AG04450 (cell line): ENCODE measurements at regions not wholly inside any gene's neighbourhood (a gene's known extent, or its start where the extent isn't known, plus 50 kb on each side); places are given as distances from the start of the nearest gene placed in this dataset.

ENCODE experiments used
- CTCF ChIA-PET: fragments of 300-600, 350-600 bp; formaldehyde crosslinking; extraction: SDS; loops from one replicate; lab custom pipeline; 2022; ENCODE audit warnings: antibody characterized with exemption, inconsistent platforms; lab: Charles Lee
- POLR2A ChIA-PET: fragments of 350-600 bp; formaldehyde crosslinking; extraction: SDS; loops from one replicate; lab custom pipeline; 2021; ENCODE audit warnings: antibody characterized with exemption, inconsistent platforms; lab: Yijun Ruan, JAX
- DNase-seq: peaks from one replicate; pipeline ENCODE4 v3.0.0-alpha.2; 2011; ENCODE audit warnings: low read depth, low spot score
- H3K27ac ChIP-seq: one replicate; pipeline ENCODE4 v1.5.1; 2012; ENCODE audit warnings: low read depth, low read length, control low read depth
- H3K27me3 ChIP-seq: one replicate; pipeline ENCODE4 v1.6.0; 2012; ENCODE audit warnings: low read length; ENCODE audit not compliant: control insufficient read depth, insufficient read depth
- H3K4me3 ChIP-seq: 2 replicates; pipeline ENCODE4 v1.5.1; 2011; ENCODE audit warnings: mild to moderate bottlenecking, low read depth, low read length, control low read depth
- H3K9me3 ChIP-seq: 2 replicates; pipeline ENCODE4 v1.5.1; 2012; ENCODE audit warnings: low read length; ENCODE audit not compliant: control insufficient read depth, insufficient read depth
- TF ChIP-seq, protein P1 (sequence below): IDR thresholded peaks from 2 replicates; pipeline ENCODE4 v1.5.1; 2011; ENCODE audit warnings: low read depth, low read length, control low read depth, inconsistent platforms

DNA sequence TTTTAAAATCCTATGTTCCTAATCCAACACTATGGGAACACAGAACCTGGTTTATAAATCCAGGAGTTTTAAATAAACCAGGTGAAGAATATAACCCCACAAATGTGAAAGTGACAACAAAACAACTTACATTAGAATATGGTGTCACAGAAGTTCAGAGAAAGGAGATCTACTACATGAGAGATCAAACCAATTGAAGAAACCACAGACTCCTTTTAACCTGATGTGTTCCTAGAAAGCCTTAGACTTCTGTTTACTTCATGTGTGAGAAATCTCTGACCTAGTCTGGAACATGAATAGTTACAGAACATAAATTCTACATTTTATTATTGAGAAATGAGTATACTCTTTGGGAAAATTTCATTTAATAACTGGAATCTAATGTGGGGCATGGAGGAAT lies 165.3 kb downstream of the FTCDNL1 start:
- ChIA-PET CTCF (no interaction called here), POLR2A (no interaction called here)
- no peak overlapping the region for H3K4me3 ChIP-seq
- H3K27ac ChIP-seq = no peak overlapping the region
- H3K9me3 ChIP-seq = no peaks in the 10 kb centered on the region
- DNase-seq = no peak
- TF ChIP-seq, protein P1, sequence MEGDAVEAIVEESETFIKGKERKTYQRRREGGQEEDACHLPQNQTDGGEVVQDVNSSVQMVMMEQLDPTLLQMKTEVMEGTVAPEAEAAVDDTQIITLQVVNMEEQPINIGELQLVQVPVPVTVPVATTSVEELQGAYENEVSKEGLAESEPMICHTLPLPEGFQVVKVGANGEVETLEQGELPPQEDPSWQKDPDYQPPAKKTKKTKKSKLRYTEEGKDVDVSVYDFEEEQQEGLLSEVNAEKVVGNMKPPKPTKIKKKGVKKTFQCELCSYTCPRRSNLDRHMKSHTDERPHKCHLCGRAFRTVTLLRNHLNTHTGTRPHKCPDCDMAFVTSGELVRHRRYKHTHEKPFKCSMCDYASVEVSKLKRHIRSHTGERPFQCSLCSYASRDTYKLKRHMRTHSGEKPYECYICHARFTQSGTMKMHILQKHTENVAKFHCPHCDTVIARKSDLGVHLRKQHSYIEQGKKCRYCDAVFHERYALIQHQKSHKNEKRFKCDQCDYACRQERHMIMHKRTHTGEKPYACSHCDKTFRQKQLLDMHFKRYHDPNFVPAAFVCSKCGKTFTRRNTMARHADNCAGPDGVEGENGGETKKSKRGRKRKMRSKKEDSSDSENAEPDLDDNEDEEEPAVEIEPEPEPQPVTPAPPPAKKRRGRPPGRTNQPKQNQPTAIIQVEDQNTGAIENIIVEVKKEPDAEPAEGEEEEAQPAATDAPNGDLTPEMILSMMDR = no peak
- no peaks in the 10 kb centered on the region for H3K27me3 ChIP-seq

DNA sequence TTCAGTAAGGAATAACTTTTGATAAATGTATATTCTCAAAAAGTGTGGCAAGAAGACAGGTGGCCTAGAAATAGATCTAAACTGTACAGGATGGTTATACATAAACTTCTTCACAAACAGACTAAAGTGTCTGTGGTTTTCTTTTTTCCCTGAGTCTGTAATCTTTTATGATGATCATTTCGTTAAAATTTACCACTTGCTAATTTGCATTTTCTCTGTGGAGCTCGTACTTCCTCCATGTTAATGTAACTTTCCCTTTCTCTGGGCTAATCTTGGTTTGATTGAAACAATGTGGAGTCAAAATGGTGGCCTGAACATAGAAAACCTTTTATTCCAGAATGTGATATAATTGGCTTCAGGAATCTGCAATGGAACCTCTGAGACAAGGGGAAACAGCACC lies 166.2 kb downstream of the FTCDNL1 start:
- POLR2A ChIA-PET = no interaction called here
- H3K27me3 ChIP-seq = no peaks in the 10 kb centered on the region
- CTCF ChIA-PET = no interaction called here
- no peak overlapping the region for H3K27ac ChIP-seq
- no peaks in the 10 kb centered on the region for H3K9me3 ChIP-seq
- TF ChIP-seq, protein P1 = no peak
- no peak for DNase-seq
- H3K4me3 ChIP-seq = no peak overlapping the region

DNA sequence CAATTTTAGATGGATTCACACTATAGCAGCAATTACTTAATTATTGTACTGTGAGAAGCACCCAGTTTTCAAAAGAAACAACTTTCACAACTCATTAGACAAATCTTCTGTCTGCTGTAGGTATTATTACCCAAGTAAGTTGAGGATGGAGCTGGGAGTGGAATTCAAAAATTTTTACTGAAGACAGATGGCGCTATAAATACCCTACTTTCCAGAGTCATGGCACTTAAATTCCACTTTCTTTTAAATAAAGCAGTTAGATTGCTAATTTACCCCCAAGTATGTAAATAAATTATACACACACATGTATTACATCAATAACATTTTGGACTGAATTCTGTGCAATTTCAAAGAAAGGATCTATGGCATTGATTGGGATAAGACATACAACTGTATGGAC lies 166.8 kb downstream of the FTCDNL1 start:
- TF ChIP-seq, protein P1 = peak; percentile 25; the same call in 1 of the 2 replicates
- Histone ChIP-seq H3K27me3 (no peaks in the 10 kb centered on the region), H3K9me3 (no peaks in the 10 kb centered on the region), H3K4me3 (no peak overlapping the region), H3K27ac (no peak overlapping the region)
- ChIA-PET CTCF (no interaction called here), POLR2A (no interaction called here)
- DNase-seq = no peak

DNA sequence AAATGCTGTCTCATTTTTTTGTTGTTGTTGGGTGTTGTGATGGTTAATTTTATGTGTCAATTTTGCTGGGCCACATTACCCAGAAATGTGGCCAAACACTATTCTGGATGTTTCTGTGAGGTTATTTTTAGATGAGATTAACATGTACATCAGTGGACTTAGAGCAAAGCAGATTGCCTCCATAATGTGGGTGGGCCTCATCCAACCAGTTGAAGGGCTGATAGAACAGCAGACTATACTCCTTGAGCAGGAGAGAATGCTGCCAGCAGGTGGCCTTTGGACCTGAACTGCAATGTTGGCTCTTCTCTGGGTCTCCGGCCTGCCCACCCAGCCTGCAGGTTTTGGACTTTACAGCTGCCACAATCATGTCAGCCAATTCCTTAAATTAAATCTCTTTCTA lies 169.0 kb downstream of the FTCDNL1 start:
- TF ChIP-seq, protein P1 = no peak
- ChIA-PET CTCF (no interaction called here), POLR2A (no interaction called here)
- Histone ChIP-seq H3K27ac (no peak overlapping the region), H3K4me3 (no peak overlapping the region), H3K27me3 (no peaks in the 10 kb centered on the region), H3K9me3 (no peaks in the 10 kb centered on the region)
- no peak for DNase-seq

DNA sequence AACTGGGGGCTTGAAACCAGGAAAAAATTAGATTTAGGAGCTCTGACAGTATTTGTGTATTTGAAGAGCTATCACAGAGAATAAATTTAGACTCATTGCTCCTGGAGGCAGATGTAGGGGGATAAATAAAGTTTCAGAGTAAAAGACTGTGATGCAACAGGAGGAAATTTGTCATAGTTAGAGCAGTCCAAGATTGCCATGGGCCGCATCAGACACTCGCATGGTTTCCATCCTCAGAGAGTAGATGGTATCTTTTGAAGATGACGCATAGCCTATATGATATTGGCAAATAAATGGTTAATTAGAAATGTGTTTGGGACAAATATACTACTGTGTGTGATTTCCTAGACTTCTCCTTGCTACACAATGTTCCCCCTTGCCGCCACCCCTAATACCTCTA lies 170.5 kb downstream of the FTCDNL1 start:
- TF ChIP-seq, protein P1 = no peak
- CTCF ChIA-PET = no interaction called here
- H3K9me3 ChIP-seq = no peaks in the 10 kb centered on the region
- no peak overlapping the region for H3K27ac ChIP-seq
- no peaks in the 10 kb centered on the region for H3K27me3 ChIP-seq
- POLR2A ChIA-PET = no interaction called here
- H3K4me3 ChIP-seq = no peak overlapping the region
- DNase-seq = no peak
